ENCODE measurements at regions not wholly inside any gene's neighbourhood (a gene's known extent, or its start where the extent isn't known, plus 50 kb on each side); places are given as distances from the start of the nearest gene placed in this dataset.

GRCh38 chr1:4330805-4331766 lies 323.3 kb upstream of the AJAP1 start:
- DNase-seq, result no peak
- Mint-ChIP-seq H3K36me3 (ENCODE audit: insufficient read depth, unreplicated experiment) (no peaks in the 10 kb centered on the region), H3K4me1 (ENCODE audit: low read depth, unreplicated experiment) (no peaks in the 10 kb centered on the region), H3K27me3 (ENCODE audit: unreplicated experiment) (no peaks in the 10 kb centered on the region), H3K27ac (ENCODE audit: unreplicated experiment) (no peak overlapping the region), H3K4me3 (ENCODE audit: low read depth, unreplicated experiment) (no peak overlapping the region), H3K9me3 (ENCODE audit: low read depth, unreplicated experiment) (peaks cover 8% of the 10 kb centered on the region)
- CTCF ChIA-PET, result no interaction called here
- no TSS peak for BruUV-seq (replicated peaks)
- no peak for TF ChIP-seq CTCF (IDR thresholded peaks at IDR 0.05; ENCODE audit: unreplicated experiment)
- intact Hi-C loops (cut with micrococcal nuclease; ENCODE audit: unreplicated experiment), result no loop called here

- no peak for TF ChIP-seq CTCF (IDR thresholded peaks at IDR 0.05; ENCODE audit: unreplicated experiment)
- Mint-ChIP-seq H3K36me3 (ENCODE audit: insufficient read depth, unreplicated experiment) (no peaks in the 10 kb centered on the region), H3K4me1 (ENCODE audit: low read depth, unreplicated experiment) (no peaks in the 10 kb centered on the region), H3K4me3 (ENCODE audit: low read depth, unreplicated experiment) (no peak overlapping the region), H3K27me3 (ENCODE audit: unreplicated experiment) (no peaks in the 10 kb centered on the region), H3K27ac (ENCODE audit: unreplicated experiment) (no peak overlapping the region), H3K9me3 (ENCODE audit: low read depth, unreplicated experiment) (peaks cover 12% of the 10 kb centered on the region)
- CTCF ChIA-PET, result no interaction called here
- DNase-seq, result no peak
- intact Hi-C loops (cut with micrococcal nuclease; ENCODE audit: unreplicated experiment), result no loop called here
- BruUV-seq (replicated peaks), result no TSS peak
These were observed 322.6 kb upstream of the AJAP1 start for GRCh38 chr1:4331767-4332163.

- DNase-seq, result no peak
- no peak for TF ChIP-seq CTCF (IDR thresholded peaks at IDR 0.05; ENCODE audit: unreplicated experiment)
- BruUV-seq (replicated peaks), result no TSS peak
- CTCF ChIA-PET, result no interaction called here
- no peaks in the 10 kb centered on the region for H3K27me3 Mint-ChIP-seq (ENCODE audit: unreplicated experiment)
- no peaks in the 10 kb centered on the region for H3K4me1 Mint-ChIP-seq (ENCODE audit: low read depth, unreplicated experiment)
- no peak overlapping the region for H3K4me3 Mint-ChIP-seq (ENCODE audit: low read depth, unreplicated experiment)
- intact Hi-C loops (cut with micrococcal nuclease; ENCODE audit: unreplicated experiment), result no loop called here
- H3K36me3 Mint-ChIP-seq (ENCODE audit: insufficient read depth, unreplicated experiment), result no peaks in the 10 kb centered on the region
- H3K9me3 Mint-ChIP-seq (ENCODE audit: low read depth, unreplicated experiment), result peaks cover 4% of the 10 kb centered on the region
- no peak overlapping the region for H3K27ac Mint-ChIP-seq (ENCODE audit: unreplicated experiment)
These were observed 317.9 kb upstream of the AJAP1 start for GRCh38 chr1:4336507-4336906.

GRCh38 chr1:4341421-4341820 lies 313.0 kb upstream of the AJAP1 start:
- no TSS peak for BruUV-seq (replicated peaks)
- no peaks in the 10 kb centered on the region for H3K4me1 Mint-ChIP-seq (ENCODE audit: low read depth, unreplicated experiment)
- no peak for DNase-seq
- CTCF ChIA-PET, result no interaction called here
- H3K36me3 Mint-ChIP-seq (ENCODE audit: insufficient read depth, unreplicated experiment), result no peaks in the 10 kb centered on the region
- H3K9me3 Mint-ChIP-seq (ENCODE audit: low read depth, unreplicated experiment), result peaks cover 4% of the 10 kb centered on the region
- TF ChIP-seq CTCF (IDR thresholded peaks at IDR 0.05; ENCODE audit: unreplicated experiment), result no peak
- no peaks in the 10 kb centered on the region for H3K27me3 Mint-ChIP-seq (ENCODE audit: unreplicated experiment)
- no peak overlapping the region for H3K27ac Mint-ChIP-seq (ENCODE audit: unreplicated experiment)
- no peak overlapping the region for H3K4me3 Mint-ChIP-seq (ENCODE audit: low read depth, unreplicated experiment)
- intact Hi-C loops (cut with micrococcal nuclease; ENCODE audit: unreplicated experiment), result no loop called here
